HepG2 (cell line): ENCODE measurements at regions not wholly inside any gene's neighbourhood (a gene's known extent, or its start where the extent isn't known, plus 50 kb on each side); places are given as distances from the start of the nearest gene placed in this dataset.

Experiments used
- ATAC-seq: fragments of 200-7000 bp; cut with Tn5 transposase; 3 replicates; pipeline ENCODE4 v1.9.1; 2020; ENCODE audit warnings: mild to moderate bottlenecking, moderate library complexity
- BruUV-seq: library from RNA; stranded (reverse); fragments of 400-500 nt; replicated peaks from 2 replicates; lab custom pipeline; 2021; lab: Mats Ljungman, UMichigan
- CTCF ChIA-PET: fragments of 300-600 bp; formaldehyde crosslinking; extraction: SDS; loops from one replicate; lab custom pipeline; 2021; ENCODE audit warnings: low total read pairs, inconsistent platforms, low intra/inter-chr PET ratio; lab: Yijun Ruan, JAX
- POLR2A ChIA-PET: fragments of 350-600 bp; sonication (Branson Sonifier 250); formaldehyde crosslinking; loops from one replicate; lab custom pipeline; 2020; ENCODE audit warnings: antibody characterized with exemption, inconsistent platforms; lab: Yijun Ruan, JAX
- DNase-seq: peaks from one replicate; pipeline ENCODE4 v3.0.0-alpha.2; 2015; ENCODE audit warnings: low spot score
- FAIRE-seq: peaks from 3 replicates; lab custom pipeline; 2011; peaks lifted over from hg19 to GRCh38; lab: Jason Lieb, UNC
- H2AFZ ChIP-seq: one replicate; pipeline ENCODE4 v1.6.1; 2011; ENCODE audit warnings: low read length, inconsistent platforms
- H3K27ac ChIP-seq: fragments of 300-600 bp; 3 replicates; pipeline ENCODE4 v1.8.0; 2011; ENCODE audit warnings: mixed run types, mild to moderate bottlenecking, mixed read lengths, low read length, inconsistent platforms; ENCODE audit not compliant: insufficient read depth; ENCODE audit errors: extremely low read length
- H3K27me3 ChIP-seq, 2 experiments: fragments of 200-600 bp in 1 of 2; 2 replicates in 1 of 2; 3 replicates in 1 of 2; pipeline versions ENCODE4 v1.6.0 to v1.8.0; 2011; ENCODE audit warnings: low read length in 2 of 2, mild to moderate bottlenecking in 2 of 2, moderate library complexity in 2 of 2, inconsistent platforms in 1 of 2; ENCODE audit not compliant: insufficient read depth in 2 of 2, control insufficient read depth in 1 of 2
- H3K36me3 ChIP-seq, 2 experiments: fragments of 200-600 bp in 1 of 2; replicated peaks in 1 of 2; 2 replicates in 1 of 2; 3 replicates in 1 of 2; pipeline versions ENCODE4 v1.5.1 to v1.8.0; 2011; ENCODE audit warnings: low read length in 2 of 2, inconsistent platforms in 1 of 2; ENCODE audit not compliant: insufficient read depth in 2 of 2, control insufficient read depth in 1 of 2
- H3K4me1 ChIP-seq: 2 replicates; pipeline ENCODE4 v1.5.1; 2012; ENCODE audit warnings: low read length, inconsistent platforms; ENCODE audit not compliant: insufficient read depth
- H3K4me2 ChIP-seq: 2 replicates; pipeline ENCODE4 v1.6.0; 2011; ENCODE audit warnings: low read depth, low read length, inconsistent platforms
- H3K4me3 ChIP-seq, 3 experiments: fragments of 200-600 bp in 1 of 3; sonication (generic), shearing (Covaris generic) in 1 of 3; replicated peaks in 1 of 3; 2 replicates each; pipeline ENCODE4 v1.5.1; 2011 to 2016; ENCODE audit warnings: low read length in 3 of 3, inconsistent platforms in 2 of 3, low read depth in 2 of 3, mild to moderate bottlenecking in 2 of 3, control low read depth in 1 of 3, mixed read lengths in 1 of 3; ENCODE audit not compliant: insufficient read depth in 1 of 3
- H3K79me2 ChIP-seq: one replicate; pipeline ENCODE4 v1.6.1; 2011; ENCODE audit warnings: low read length, inconsistent platforms; ENCODE audit not compliant: insufficient read depth
- H3K9ac ChIP-seq: 2 replicates; pipeline ENCODE4 v1.6.0; 2011; ENCODE audit warnings: mild to moderate bottlenecking, low read depth, low read length, inconsistent platforms; ENCODE audit not compliant: insufficient read depth
- H3K9me3 ChIP-seq: 2 replicates; pipeline ENCODE4 v1.5.1; 2012; ENCODE audit warnings: mild to moderate bottlenecking, low read length
- H4K20me1 ChIP-seq: 2 replicates; pipeline ENCODE4 v1.6.0; 2011; ENCODE audit warnings: inconsistent platforms, mild to moderate bottlenecking, low read length, moderate library complexity; ENCODE audit not compliant: insufficient read depth
- AHDC1 ChIP-seq: sonication (generic); formaldehyde crosslinking; IDR thresholded peaks from 2 replicates; pipeline ENCODE4 v1.5.1; 2020; ENCODE audit warnings: mild to moderate bottlenecking, missing genetic modification reagents, borderline replicate concordance
- CHCHD3 ChIP-seq: sonication (generic); formaldehyde crosslinking; IDR thresholded peaks from 2 replicates; pipeline ENCODE4 v1.8.0; 2022; ENCODE audit warnings: mild to moderate bottlenecking, missing genetic modification reagents, moderate library complexity
- E2F2 ChIP-seq: sonication (generic); formaldehyde crosslinking; IDR thresholded peaks from 2 replicates; pipeline ENCODE4 v1.4.0; 2020; ENCODE audit warnings: missing genetic modification reagents, borderline replicate concordance
- HNF4A ChIP-seq: sonication (generic); formaldehyde crosslinking; IDR thresholded peaks from 2 replicates; pipeline ENCODE4 v1.4.0; 2020; ENCODE audit warnings: missing genetic modification reagents
- RBM22 ChIP-seq: fragments of 200-400 bp; formaldehyde crosslinking; optimal IDR thresholded peaks from 2 replicates; pipeline ENCODE3; 2017; ENCODE audit warnings: mild to moderate bottlenecking, low read length, moderate library complexity
- SIN3B ChIP-seq: fragments of 150-350 bp; IDR thresholded peaks from 2 replicates; pipeline ENCODE4 v1.6.1; 2014; ENCODE audit warnings: low read length
- TAF1 ChIP-seq: sonication (generic); formaldehyde crosslinking; IDR thresholded peaks from 2 replicates; pipeline ENCODE4 v1.4.0; 2020; ENCODE audit warnings: missing genetic modification reagents
- XRCC5 ChIP-seq: fragments of 200-400 bp; formaldehyde crosslinking; optimal IDR thresholded peaks from 2 replicates; pipeline ENCODE3; 2017; ENCODE audit warnings: mild to moderate bottlenecking, low read length
- ZFP37 ChIP-seq: sonication (generic); formaldehyde crosslinking; IDR thresholded peaks from 2 replicates; pipeline ENCODE4 v1.4.0; 2020; ENCODE audit warnings: missing genetic modification reagents, borderline replicate concordance
- ZNF263 ChIP-seq: sonication (generic); formaldehyde crosslinking; IDR thresholded peaks from 2 replicates; pipeline ENCODE4 v1.4.0; 2020; ENCODE audit warnings: missing genetic modification reagents
- ZNF510 ChIP-seq: sonication (generic); formaldehyde crosslinking; IDR thresholded peaks from 2 replicates; pipeline ENCODE4 v1.4.0; 2020; ENCODE audit warnings: low read depth, mild to moderate bottlenecking, missing genetic modification reagents
- WGBS: methylation state at CpG from one replicate; pipeline ENCODE4 v1.1.6; 2017; ENCODE audit warnings: low lambda C conversion rate; 5-methylcytosine and 5-hydroxymethylcytosine counted together
- in situ Hi-C: cut with HindIII; loops from 2 replicates; pipeline ENCODE4 v1.10.0; 2017; ENCODE audit warnings: low pct_unique_long_range_greater_than_20kb; ENCODE audit not compliant: extremely low pct_ligation_motif_present
- intact Hi-C: fragments of 100-400 bp; cut with micrococcal nuclease; formaldehyde crosslinking; loops from one replicate; pipeline ENCODE4 v1.10.0; 2022; ENCODE audit not compliant: unreplicated experiment

GRCh38 chr7:80277434-80278427, 143.1 kb downstream of the GNAI1 start:
- Histone ChIP-seq H3K9ac (no peak overlapping the region), H3K4me2 (no peak overlapping the region), H3K27ac (no peak overlapping the region), H3K4me1 (peaks cover 2% of the 10 kb centered on the region; the same call in 1 of the 2 replicates), H2AFZ (no peak overlapping the region), H3K36me3 (no peaks in the 10 kb centered on the region), H3K4me3 (no peak overlapping the region), H4K20me1 (no peaks in the 10 kb centered on the region), H3K27me3 (no peaks in the 10 kb centered on the region), H3K9me3 (no peaks in the 10 kb centered on the region), H3K79me2 (no peaks in the 10 kb centered on the region)
- in situ Hi-C loops (no loop called here), intact Hi-C loops (loop anchor here (1.0 kb wide), 1 partner anchor 40 kb away; no protein-coding TSS in a partner anchor)
- FAIRE-seq, result no peak
- no peak for ATAC-seq
- no peak for TF ChIP-seq SIN3B
- no peak for TF ChIP-seq CHCHD3 (CRISPR knock-in tag)
- TF ChIP-seq HNF4A (CRISPR knock-in tag), result no peak
- no peak for TF ChIP-seq RBM22
- TF ChIP-seq XRCC5, result no peak
- no peak for TF ChIP-seq ZNF263
- no peak for TF ChIP-seq AHDC1 (CRISPR knock-in tag)
- no peak for TF ChIP-seq E2F2
- TF ChIP-seq ZNF510 (CRISPR knock-in tag), result no peak
- no peak for TF ChIP-seq ZFP37
- no peak for TF ChIP-seq TAF1
- WGBS, result 24% methylated on average over 6 of the region's 6 CpGs
- CTCF ChIA-PET, result no interaction called here
- no peak for DNase-seq
- no TSS peak for BruUV-seq
- POLR2A ChIA-PET, result no interaction called here
